ENCODE measurements at regions not wholly inside any gene's neighbourhood (a gene's known extent, or its start where the extent isn't known, plus 50 kb on each side); places are given as distances from the start of the nearest gene placed in this dataset.

- no peak for TF ChIP-seq EZH2 (IDR thresholded peaks at IDR 0.05; ENCODE audit: low read length)
- TF ChIP-seq CTCF (optimal IDR thresholded peaks at IDR 0.05 in 1 of 3, IDR thresholded peaks at IDR 0.05 in 1 of 3, conservative IDR thresholded peaks at IDR 0.05 in 1 of 3; ENCODE audit: extremely low read depth in 1 of 3, insufficient read depth in 2 of 3, low read length in 3 of 3), result no peak
Observed at GRCh38 chr10:56222237-56222636, 138.8 kb downstream of the ZWINT start.

GRCh38 chr10:56212951-56213350 lies 148.1 kb downstream of the ZWINT start:
- TF ChIP-seq EZH2 (IDR thresholded peaks at IDR 0.05; ENCODE audit: low read length) (no peak), CTCF (optimal IDR thresholded peaks at IDR 0.05 in 1 of 3, IDR thresholded peaks at IDR 0.05 in 1 of 3, conservative IDR thresholded peaks at IDR 0.05 in 1 of 3; ENCODE audit: extremely low read depth in 1 of 3, insufficient read depth in 2 of 3, low read length in 3 of 3) (no peak)
- no peak overlapping the region for H3K4me3 ChIP-seq (ENCODE audit: control insufficient read depth in 2 of 3, extremely low read depth in 1 of 3, insufficient read depth in 2 of 3, low read depth in 1 of 3, low read length in 3 of 3)
- no peaks in the 10 kb centered on the region for H3K9me3 ChIP-seq (ENCODE audit: control insufficient read depth, low read depth, low read length)
- no peaks in the 10 kb centered on the region for H3K9me1 ChIP-seq (ENCODE audit: control insufficient read depth, extremely low read depth, insufficient read depth, low read length)
- FAIRE-seq (no peak), DNase-seq (ENCODE audit: low read depth, low spot score) (no peak)
- H3K4me2 ChIP-seq (ENCODE audit: control insufficient read depth, extremely low read depth, insufficient read depth, low read depth, low read length), result no peak overlapping the region
- no peaks in the 10 kb centered on the region for H4K20me1 ChIP-seq (ENCODE audit: control insufficient read depth, extremely low read depth, insufficient read depth, low read length)
- no peaks in the 10 kb centered on the region for H3K79me2 ChIP-seq (ENCODE audit: control insufficient read depth, insufficient read depth, low read length)
- no peaks in the 10 kb centered on the region for H3K4me1 ChIP-seq (ENCODE audit: control insufficient read depth, extremely low read depth, insufficient read depth, low read length)
- H2AFZ ChIP-seq (ENCODE audit: control insufficient read depth, low read length), result no peak overlapping the region
- dilution Hi-C loops (cut with MboI; ENCODE audit: extremely low pct_ligation_motif_present, low sequenced_read_pairs), result no loop called here
- no peak overlapping the region for H3K27ac ChIP-seq (ENCODE audit: control insufficient read depth, insufficient read depth, low read length)
- no peaks in the 10 kb centered on the region for H3K27me3 ChIP-seq (ENCODE audit: control insufficient read depth, extremely low read depth, insufficient read depth, low read length)
- no peak overlapping the region for H3K9ac ChIP-seq (ENCODE audit: control insufficient read depth, extremely low read depth, insufficient read depth, low read length)
- H3K36me3 ChIP-seq (ENCODE audit: control insufficient read depth in 2 of 2, extremely low read depth in 1 of 2, insufficient read depth in 2 of 2, low read length in 2 of 2), result no peaks in the 10 kb centered on the region

More at GRCh38 chr10:56222237-56222636, 138.8 kb downstream of the ZWINT start:
- no peak for FAIRE-seq
- H3K79me2 ChIP-seq (ENCODE audit: control insufficient read depth, insufficient read depth, low read length), result no peaks in the 10 kb centered on the region
- no peak overlapping the region for H3K4me3 ChIP-seq (ENCODE audit: control insufficient read depth in 2 of 3, extremely low read depth in 1 of 3, insufficient read depth in 2 of 3, low read depth in 1 of 3, low read length in 3 of 3)
- DNase-seq (ENCODE audit: low read depth, low spot score), result no peak
- no peaks in the 10 kb centered on the region for H3K9me3 ChIP-seq (ENCODE audit: control insufficient read depth, low read depth, low read length)
- H2AFZ ChIP-seq (ENCODE audit: control insufficient read depth, low read length), result no peak overlapping the region
- H3K36me3 ChIP-seq (ENCODE audit: control insufficient read depth in 2 of 2, extremely low read depth in 1 of 2, insufficient read depth in 2 of 2, low read length in 2 of 2), result no peaks in the 10 kb centered on the region
- dilution Hi-C loops (cut with MboI; ENCODE audit: extremely low pct_ligation_motif_present, low sequenced_read_pairs), result no loop called here
- no peaks in the 10 kb centered on the region for H3K27me3 ChIP-seq (ENCODE audit: control insufficient read depth, extremely low read depth, insufficient read depth, low read length)
- H3K4me1 ChIP-seq (ENCODE audit: control insufficient read depth, extremely low read depth, insufficient read depth, low read length), result no peaks in the 10 kb centered on the region
- H3K9ac ChIP-seq (ENCODE audit: control insufficient read depth, extremely low read depth, insufficient read depth, low read length), result no peak overlapping the region
- H3K27ac ChIP-seq (ENCODE audit: control insufficient read depth, insufficient read depth, low read length), result no peak overlapping the region
- H4K20me1 ChIP-seq (ENCODE audit: control insufficient read depth, extremely low read depth, insufficient read depth, low read length), result no peaks in the 10 kb centered on the region
- H3K9me1 ChIP-seq (ENCODE audit: control insufficient read depth, extremely low read depth, insufficient read depth, low read length), result no peaks in the 10 kb centered on the region
- H3K4me2 ChIP-seq (ENCODE audit: control insufficient read depth, extremely low read depth, insufficient read depth, low read depth, low read length), result no peak overlapping the region
